ENCODE measurements at regions not wholly inside any gene's neighbourhood (a gene's known extent, or its start where the extent isn't known, plus 50 kb on each side); places are given as distances from the start of the nearest gene placed in this dataset.
A peak's percentile ranks its signal among the peaks of the same experiment; 100 is the strongest.

- TF ChIP-seq CTCF (IDR thresholded peaks at IDR 0.05; ENCODE audit: low read depth, low read length, poor library complexity, severe bottlenecking) = peak; percentile 26
- no peak for TF ChIP-seq EZH2phosphoT487 (IDR thresholded peaks at IDR 0.05; ENCODE audit: borderline replicate concordance, low read length)
Measured at GRCh38 chr18:28357766-28358401, 181.0 kb upstream of the CDH2 start.

Data from DOHH2 (cell line).